MM.1S (cell line): ENCODE measurements at regions not wholly inside any gene's neighbourhood (a gene's known extent, or its start where the extent isn't known, plus 50 kb on each side); places are given as distances from the start of the nearest gene placed in this dataset.

Source experiments
- EZH2 ChIP-seq: fragments of 300-600 bp; sonication (generic); optimal IDR thresholded peaks from 2 replicates; pipeline ENCODE3; 2017; ENCODE audit warnings: low read depth, mild to moderate bottlenecking, antibody characterized with exemption, low read length, mixed read lengths
- TF ChIP-seq, protein P1 (sequence below): fragments of 300-600 bp; sonication (generic); IDR thresholded peaks from 2 replicates; pipeline ENCODE4 v1.5.1; 2016; ENCODE audit warnings: antibody characterized with exemption, low read length, mixed read lengths

DNA sequence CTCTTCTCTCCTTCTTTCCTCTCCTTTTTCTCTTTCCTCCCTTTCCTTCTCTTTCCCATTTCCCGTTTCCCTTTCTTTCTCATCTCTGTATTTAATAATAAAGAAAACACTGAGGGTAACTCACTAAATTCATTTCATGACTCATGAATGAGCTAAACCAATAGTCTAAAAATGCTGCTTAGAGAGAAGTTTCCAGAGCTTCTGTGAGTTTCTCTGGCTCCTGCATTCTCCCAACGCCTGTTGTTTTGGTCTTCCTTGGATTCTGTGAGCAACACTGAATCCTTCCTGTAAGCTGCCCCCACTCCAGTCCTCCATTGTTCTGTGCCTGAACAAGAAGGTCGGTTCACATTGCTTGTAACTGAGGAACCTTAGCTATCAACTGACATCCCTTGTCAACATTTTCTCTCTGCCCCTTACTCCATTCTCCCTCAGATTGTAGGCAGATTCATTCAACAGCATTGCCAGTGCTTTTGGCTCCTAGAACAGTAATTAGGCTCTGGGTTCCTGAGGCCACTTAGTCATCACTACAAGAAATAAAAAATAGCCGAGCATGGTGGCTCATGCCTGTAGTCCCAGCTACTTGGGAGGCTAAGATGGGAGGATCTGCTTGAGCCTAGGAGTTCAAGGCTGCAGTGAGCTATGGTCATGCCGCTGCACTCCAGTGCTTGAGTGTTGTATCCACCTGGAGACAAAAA, 237.7 kb upstream of the KLF4 start:
- TF ChIP-seq EZH2: no peak
- TF ChIP-seq, protein P1, sequence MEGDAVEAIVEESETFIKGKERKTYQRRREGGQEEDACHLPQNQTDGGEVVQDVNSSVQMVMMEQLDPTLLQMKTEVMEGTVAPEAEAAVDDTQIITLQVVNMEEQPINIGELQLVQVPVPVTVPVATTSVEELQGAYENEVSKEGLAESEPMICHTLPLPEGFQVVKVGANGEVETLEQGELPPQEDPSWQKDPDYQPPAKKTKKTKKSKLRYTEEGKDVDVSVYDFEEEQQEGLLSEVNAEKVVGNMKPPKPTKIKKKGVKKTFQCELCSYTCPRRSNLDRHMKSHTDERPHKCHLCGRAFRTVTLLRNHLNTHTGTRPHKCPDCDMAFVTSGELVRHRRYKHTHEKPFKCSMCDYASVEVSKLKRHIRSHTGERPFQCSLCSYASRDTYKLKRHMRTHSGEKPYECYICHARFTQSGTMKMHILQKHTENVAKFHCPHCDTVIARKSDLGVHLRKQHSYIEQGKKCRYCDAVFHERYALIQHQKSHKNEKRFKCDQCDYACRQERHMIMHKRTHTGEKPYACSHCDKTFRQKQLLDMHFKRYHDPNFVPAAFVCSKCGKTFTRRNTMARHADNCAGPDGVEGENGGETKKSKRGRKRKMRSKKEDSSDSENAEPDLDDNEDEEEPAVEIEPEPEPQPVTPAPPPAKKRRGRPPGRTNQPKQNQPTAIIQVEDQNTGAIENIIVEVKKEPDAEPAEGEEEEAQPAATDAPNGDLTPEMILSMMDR: no peak
